ENCODE measurements at regions not wholly inside any gene's neighbourhood (a gene's known extent, or its start where the extent isn't known, plus 50 kb on each side); places are given as distances from the start of the nearest gene placed in this dataset.

DNA sequence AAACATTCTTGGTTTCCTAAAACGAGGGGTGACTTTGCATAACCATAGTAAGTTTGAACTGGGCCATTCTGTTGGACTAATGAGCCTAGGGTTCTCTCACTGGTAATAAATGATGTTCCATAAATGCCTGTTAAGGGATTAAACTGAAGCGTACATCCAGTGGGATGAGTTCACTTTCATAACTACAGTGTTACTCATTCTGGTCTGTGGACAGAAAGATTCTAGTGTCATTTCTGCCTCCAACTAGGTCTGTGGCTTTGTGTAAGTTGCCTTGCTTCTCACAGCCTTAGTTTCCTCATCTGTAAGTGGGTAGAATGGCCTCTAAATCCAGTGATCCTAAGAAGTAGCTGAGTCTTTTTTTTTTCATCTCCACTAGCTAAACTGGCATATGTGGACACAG is 1860.6 kb upstream of the PIK3C3 start:
- TF ChIP-seq, protein P1, sequence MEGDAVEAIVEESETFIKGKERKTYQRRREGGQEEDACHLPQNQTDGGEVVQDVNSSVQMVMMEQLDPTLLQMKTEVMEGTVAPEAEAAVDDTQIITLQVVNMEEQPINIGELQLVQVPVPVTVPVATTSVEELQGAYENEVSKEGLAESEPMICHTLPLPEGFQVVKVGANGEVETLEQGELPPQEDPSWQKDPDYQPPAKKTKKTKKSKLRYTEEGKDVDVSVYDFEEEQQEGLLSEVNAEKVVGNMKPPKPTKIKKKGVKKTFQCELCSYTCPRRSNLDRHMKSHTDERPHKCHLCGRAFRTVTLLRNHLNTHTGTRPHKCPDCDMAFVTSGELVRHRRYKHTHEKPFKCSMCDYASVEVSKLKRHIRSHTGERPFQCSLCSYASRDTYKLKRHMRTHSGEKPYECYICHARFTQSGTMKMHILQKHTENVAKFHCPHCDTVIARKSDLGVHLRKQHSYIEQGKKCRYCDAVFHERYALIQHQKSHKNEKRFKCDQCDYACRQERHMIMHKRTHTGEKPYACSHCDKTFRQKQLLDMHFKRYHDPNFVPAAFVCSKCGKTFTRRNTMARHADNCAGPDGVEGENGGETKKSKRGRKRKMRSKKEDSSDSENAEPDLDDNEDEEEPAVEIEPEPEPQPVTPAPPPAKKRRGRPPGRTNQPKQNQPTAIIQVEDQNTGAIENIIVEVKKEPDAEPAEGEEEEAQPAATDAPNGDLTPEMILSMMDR (conservative IDR thresholded peaks at IDR 0.05; ENCODE audit: control insufficient read depth, insufficient read depth, low read depth, low read length), result no peak
- no peak overlapping the region for H3K4me3 ChIP-seq (ENCODE audit: control insufficient read depth, low read depth, low read length)
- peak; percentile 50 for DNase-seq (ENCODE audit: low read depth)

- peak; percentile 7 for DNase-seq (ENCODE audit: low read depth)
- peak overlapping the region; percentile 27 for H3K4me3 ChIP-seq (ENCODE audit: control insufficient read depth, low read depth, low read length)
- TF ChIP-seq, protein P1 (conservative IDR thresholded peaks at IDR 0.05; ENCODE audit: control insufficient read depth, insufficient read depth, low read depth, low read length), result no peak
Measured at GRCh38 chr18:40088130-40088529, 1866.9 kb upstream of the PIK3C3 start.

- TF ChIP-seq, protein P1 (conservative IDR thresholded peaks at IDR 0.05; ENCODE audit: control insufficient read depth, insufficient read depth, low read depth, low read length), result no peak
- no peak for DNase-seq (ENCODE audit: low read depth)
- H3K4me3 ChIP-seq (ENCODE audit: control insufficient read depth, low read depth, low read length), result no peak overlapping the region
Measured at GRCh38 chr18:40079786-40080185, 1875.2 kb upstream of the PIK3C3 start.

DNA sequence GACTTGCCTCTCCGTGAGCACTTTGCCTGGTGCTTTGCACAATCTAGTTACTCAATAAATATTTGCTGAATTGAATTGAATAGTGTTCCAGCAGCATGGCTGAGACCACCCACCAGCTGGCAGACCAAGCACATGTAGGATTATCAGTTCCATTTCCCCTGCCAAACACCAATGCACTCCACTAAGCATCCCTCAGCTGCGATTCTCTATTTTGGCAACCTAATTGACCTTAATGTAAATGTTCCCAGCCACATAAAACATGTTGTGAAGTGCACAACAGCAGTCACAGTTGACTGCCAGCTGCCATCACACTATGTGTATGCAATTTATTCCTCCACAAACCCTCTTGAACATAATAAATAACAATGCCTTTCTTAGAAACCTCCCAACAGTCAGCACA is 1879.4 kb upstream of the PIK3C3 start:
- H3K4me3 ChIP-seq (ENCODE audit: control insufficient read depth, low read depth, low read length), result no peak overlapping the region
- no peak for DNase-seq (ENCODE audit: low read depth)
- TF ChIP-seq, protein P1 (conservative IDR thresholded peaks at IDR 0.05; ENCODE audit: control insufficient read depth, insufficient read depth, low read depth, low read length), result no peak

- DNase-seq (ENCODE audit: low read depth), result no peak
- H3K4me3 ChIP-seq (ENCODE audit: control insufficient read depth, low read depth, low read length), result no peak overlapping the region
- TF ChIP-seq, protein P1 (conservative IDR thresholded peaks at IDR 0.05; ENCODE audit: control insufficient read depth, insufficient read depth, low read depth, low read length), result no peak
Measured at GRCh38 chr18:40072761-40073160, 1882.3 kb upstream of the PIK3C3 start.

GRCh38 chr18:40066368-40066767 is 1888.7 kb upstream of the PIK3C3 start:
- TF ChIP-seq, protein P1 (conservative IDR thresholded peaks at IDR 0.05; ENCODE audit: control insufficient read depth, insufficient read depth, low read depth, low read length), result no peak
- no peak for DNase-seq (ENCODE audit: low read depth)
- H3K4me3 ChIP-seq (ENCODE audit: control insufficient read depth, low read depth, low read length), result no peak overlapping the region

DNA sequence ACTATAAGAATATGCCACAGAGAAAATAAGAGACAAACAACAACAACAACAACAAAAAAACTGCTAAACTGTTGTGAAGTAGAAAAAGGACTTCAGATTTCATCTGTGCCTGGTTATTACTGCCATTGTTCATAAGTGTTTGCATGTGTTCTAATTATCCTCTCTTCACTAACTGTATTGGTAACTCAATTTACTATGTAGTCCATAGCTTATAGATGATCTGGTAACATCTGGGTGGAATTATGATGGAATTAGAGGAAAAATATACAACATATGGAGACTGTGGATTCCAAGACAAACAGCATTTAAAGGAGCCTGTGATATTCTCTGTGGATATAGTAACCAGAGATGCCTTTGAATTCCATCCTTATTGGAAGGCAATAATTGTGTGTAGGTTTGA is 1891.5 kb upstream of the PIK3C3 start:
- TF ChIP-seq, protein P1 (conservative IDR thresholded peaks at IDR 0.05; ENCODE audit: control insufficient read depth, insufficient read depth, low read depth, low read length), result no peak
- DNase-seq (ENCODE audit: low read depth), result no peak
- H3K4me3 ChIP-seq (ENCODE audit: control insufficient read depth, low read depth, low read length), result no peak overlapping the region

Measured in fibroblast of mammary gland (primary cell).